NCI-H2227 (cell line): ENCODE measurements at regions not wholly inside any gene's neighbourhood (a gene's known extent, or its start where the extent isn't known, plus 50 kb on each side); places are given as distances from the start of the nearest gene placed in this dataset.
"Not testable (repeated sequence)": the region's sequence is repeated elsewhere in the genome, so short reads cannot be mapped to it uniquely, and the experiment has no call there.

Experiments used
- DNase-seq: peaks from one replicate; lab custom pipeline; 2025; ENCODE audit not compliant: unreplicated experiment; lab: John Stamatoyannopoulos, UW

GRCh38 chr14:106207316-106207715 lies 680.9 kb downstream of the TMEM121 start:
- DNase-seq = no peak

- DNase-seq = no peak
Measured at GRCh38 chr14:106208794-106209193, 682.4 kb downstream of the TMEM121 start.

- no peak for DNase-seq
Measured at GRCh38 chr14:106209755-106210154, 683.4 kb downstream of the TMEM121 start.

- DNase-seq = no peak
Measured at GRCh38 chr14:106210650-106211049, 684.3 kb downstream of the TMEM121 start.

- DNase-seq = no peak
Measured at GRCh38 chr14:106211334-106211900, 685.0 kb downstream of the TMEM121 start.

- DNase-seq = no peak
Measured at GRCh38 chr14:106215229-106215628, 688.8 kb downstream of the TMEM121 start.

GRCh38 chr14:106216679-106217078 lies 690.3 kb downstream of the TMEM121 start:
- DNase-seq = no peak

- no peak for DNase-seq
Measured at GRCh38 chr14:106218174-106218573, 691.8 kb downstream of the TMEM121 start.

- no peak for DNase-seq
Measured at GRCh38 chr14:106222311-106222710, 695.9 kb downstream of the TMEM121 start.

GRCh38 chr14:106222731-106223130 lies 696.3 kb downstream of the TMEM121 start:
- DNase-seq = no peak

GRCh38 chr14:106227793-106228192 lies 701.4 kb downstream of the TMEM121 start:
- DNase-seq = no peak

GRCh38 chr14:106228541-106229158 lies 702.3 kb downstream of the TMEM121 start:
- no peak for DNase-seq

GRCh38 chr14:106230071-106230470 lies 703.7 kb downstream of the TMEM121 start:
- no peak for DNase-seq

GRCh38 chr14:106233191-106233590 lies 706.8 kb downstream of the TMEM121 start:
- not testable (repeated sequence) for DNase-seq

- not testable (repeated sequence) for DNase-seq
Measured at GRCh38 chr14:106234525-106235254, 708.3 kb downstream of the TMEM121 start.

- no peak for DNase-seq
Measured at GRCh38 chr14:106235356-106236159, 709.2 kb downstream of the TMEM121 start.

GRCh38 chr14:106248321-106249192 lies 722.2 kb downstream of the TMEM121 start:
- no peak for DNase-seq

- not testable (repeated sequence) for DNase-seq
Measured at GRCh38 chr14:106253995-106254394, 727.6 kb downstream of the TMEM121 start.

GRCh38 chr14:106257569-106257994 lies 731.2 kb downstream of the TMEM121 start:
- DNase-seq = not testable (repeated sequence)

- no peak for DNase-seq
Measured at GRCh38 chr14:106268013-106268727, 741.8 kb downstream of the TMEM121 start.
